ENCODE measurements at regions not wholly inside any gene's neighbourhood (a gene's known extent, or its start where the extent isn't known, plus 50 kb on each side); places are given as distances from the start of the nearest gene placed in this dataset.

DNA sequence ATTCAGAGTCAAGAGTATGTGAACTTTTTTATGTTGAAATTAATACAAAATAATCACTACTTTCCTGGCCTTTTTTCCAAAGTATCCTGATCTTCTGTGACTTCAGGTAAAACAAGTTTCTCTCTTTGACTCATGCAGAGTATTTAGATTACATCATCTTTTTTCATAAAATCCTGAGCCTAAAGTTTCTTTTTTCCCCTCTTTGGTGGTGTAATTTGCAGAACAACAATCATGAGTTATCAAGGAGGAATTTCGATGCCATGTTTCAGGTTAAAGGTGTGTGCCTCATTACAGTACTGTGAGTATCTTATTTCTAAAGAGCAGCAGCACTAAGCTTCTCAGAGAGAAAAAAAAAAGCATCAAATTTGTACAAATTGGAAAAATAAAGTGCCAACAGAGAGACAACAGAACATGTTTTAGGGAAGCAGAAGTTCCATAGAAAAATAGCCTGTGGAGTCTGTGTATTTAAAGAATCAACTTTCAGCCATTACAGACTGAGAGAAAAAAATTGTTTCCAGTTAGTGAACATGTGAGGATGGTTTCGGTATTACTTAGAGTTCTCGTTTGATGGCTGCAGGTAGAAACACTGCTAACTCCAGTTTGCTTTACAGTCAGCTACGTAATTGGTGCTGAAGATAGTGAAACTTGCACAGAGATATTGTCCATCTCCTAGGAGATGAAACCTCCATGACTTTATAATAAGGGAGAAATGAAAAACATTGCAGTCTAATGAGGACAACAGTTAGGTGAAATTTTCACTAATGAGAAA is 78.1 kb upstream of the PCDH9 start:
- Histone ChIP-seq H3K79me2 (ENCODE audit: low read length) (no peaks in the 10 kb centered on the region), H3K4me1 (ENCODE audit: low read length) (peaks cover 20% of the 10 kb centered on the region), H3K4me2 (ENCODE audit: low read length) (peak overlapping the region; percentile 64), H4K20me1 (ENCODE audit: insufficient read depth, low read length) (no peaks in the 10 kb centered on the region), H2AFZ (ENCODE audit: low read depth, low read length) (peak overlapping the region; percentile 64), H3K36me3 (replicated peaks; ENCODE audit: low read depth, low read length) (no peaks in the 10 kb centered on the region), H3K9ac (ENCODE audit: low read length) (peak overlapping the region; percentile 27; the same call in 1 of the 2 replicates), H3K27ac (ENCODE audit: low read length) (peak overlapping the region; percentile 44), H3K4me3 (ENCODE audit: low read length) (peak overlapping the region; percentile 38), H3K27me3 (ENCODE audit: low read depth, low read length) (no peaks in the 10 kb centered on the region), H3K9me3 (ENCODE audit: insufficient read depth, low read length) (no peaks in the 10 kb centered on the region)
- TF ChIP-seq, protein P1, sequence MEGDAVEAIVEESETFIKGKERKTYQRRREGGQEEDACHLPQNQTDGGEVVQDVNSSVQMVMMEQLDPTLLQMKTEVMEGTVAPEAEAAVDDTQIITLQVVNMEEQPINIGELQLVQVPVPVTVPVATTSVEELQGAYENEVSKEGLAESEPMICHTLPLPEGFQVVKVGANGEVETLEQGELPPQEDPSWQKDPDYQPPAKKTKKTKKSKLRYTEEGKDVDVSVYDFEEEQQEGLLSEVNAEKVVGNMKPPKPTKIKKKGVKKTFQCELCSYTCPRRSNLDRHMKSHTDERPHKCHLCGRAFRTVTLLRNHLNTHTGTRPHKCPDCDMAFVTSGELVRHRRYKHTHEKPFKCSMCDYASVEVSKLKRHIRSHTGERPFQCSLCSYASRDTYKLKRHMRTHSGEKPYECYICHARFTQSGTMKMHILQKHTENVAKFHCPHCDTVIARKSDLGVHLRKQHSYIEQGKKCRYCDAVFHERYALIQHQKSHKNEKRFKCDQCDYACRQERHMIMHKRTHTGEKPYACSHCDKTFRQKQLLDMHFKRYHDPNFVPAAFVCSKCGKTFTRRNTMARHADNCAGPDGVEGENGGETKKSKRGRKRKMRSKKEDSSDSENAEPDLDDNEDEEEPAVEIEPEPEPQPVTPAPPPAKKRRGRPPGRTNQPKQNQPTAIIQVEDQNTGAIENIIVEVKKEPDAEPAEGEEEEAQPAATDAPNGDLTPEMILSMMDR (IDR thresholded peaks at IDR 0.05; ENCODE audit: low read depth, low read length), result no peak
- no peak for TF ChIP-seq EZH2phosphoT487 (IDR thresholded peaks at IDR 0.05; ENCODE audit: low read depth)

DNA sequence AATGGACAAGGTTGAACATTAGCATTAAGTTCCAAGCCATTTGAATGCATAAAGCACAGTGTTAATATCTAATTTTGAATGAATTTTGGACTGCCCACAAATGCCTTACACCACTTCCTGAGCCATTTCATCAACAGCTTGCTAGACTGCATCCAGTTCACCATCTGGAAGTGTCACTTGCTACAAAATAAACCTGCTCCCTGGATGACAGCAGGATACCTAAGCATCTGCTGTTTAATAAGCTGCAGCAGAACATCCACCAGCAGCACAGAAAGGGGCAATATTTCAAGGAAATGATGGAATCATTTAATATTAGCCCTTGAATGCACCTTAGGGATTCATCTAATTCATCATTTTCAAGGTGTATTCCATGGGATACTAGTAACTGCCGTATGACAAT is 76.6 kb upstream of the PCDH9 start:
- H3K36me3 ChIP-seq (replicated peaks; ENCODE audit: low read depth, low read length), result no peaks in the 10 kb centered on the region
- H2AFZ ChIP-seq (ENCODE audit: low read depth, low read length), result no peak overlapping the region
- H4K20me1 ChIP-seq (ENCODE audit: insufficient read depth, low read length), result no peaks in the 10 kb centered on the region
- no peaks in the 10 kb centered on the region for H3K27me3 ChIP-seq (ENCODE audit: low read depth, low read length)
- H3K9ac ChIP-seq (ENCODE audit: low read length), result no peak overlapping the region
- H3K9me3 ChIP-seq (ENCODE audit: insufficient read depth, low read length), result no peaks in the 10 kb centered on the region
- no peaks in the 10 kb centered on the region for H3K79me2 ChIP-seq (ENCODE audit: low read length)
- no peak overlapping the region for H3K4me3 ChIP-seq (ENCODE audit: low read length)
- H3K27ac ChIP-seq (ENCODE audit: low read length), result no peak overlapping the region
- H3K4me2 ChIP-seq (ENCODE audit: low read length), result no peak overlapping the region
- no peak for TF ChIP-seq EZH2phosphoT487 (IDR thresholded peaks at IDR 0.05; ENCODE audit: low read depth)
- TF ChIP-seq, protein P1 (IDR thresholded peaks at IDR 0.05; ENCODE audit: low read depth, low read length), result no peak
- peaks cover 20% of the 10 kb centered on the region for H3K4me1 ChIP-seq (ENCODE audit: low read length)

DNA sequence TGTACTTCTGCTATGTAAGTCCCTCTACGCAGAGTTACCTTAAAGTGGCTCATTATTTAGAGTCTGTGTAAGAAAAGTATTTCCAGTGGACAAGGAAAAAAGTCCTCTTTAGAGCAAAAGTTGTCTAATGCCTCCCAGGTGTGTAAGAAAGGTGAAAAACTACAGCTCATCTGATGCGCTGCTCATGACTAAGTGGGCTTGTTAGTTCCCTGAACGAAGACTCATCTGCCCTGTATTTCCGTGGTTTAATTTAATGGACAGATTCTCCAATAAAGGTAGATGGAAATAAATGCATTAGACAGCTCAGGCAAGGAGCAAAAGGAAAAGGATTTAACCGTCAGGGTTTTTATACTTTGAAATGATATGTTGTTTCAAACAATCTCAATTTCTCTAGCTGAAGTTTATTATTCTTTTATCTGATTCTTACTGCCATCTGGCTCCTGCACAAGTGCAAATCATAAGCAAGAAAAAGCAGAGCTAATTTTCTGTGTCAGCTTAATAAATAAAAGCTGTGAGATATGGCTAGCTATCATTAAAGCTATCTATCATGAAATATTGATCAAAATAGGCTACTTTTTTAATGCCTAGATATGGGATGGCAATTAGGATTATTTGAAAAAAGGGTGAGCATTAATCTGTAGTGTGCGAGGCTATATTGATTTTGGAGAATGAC is 73.7 kb upstream of the PCDH9 start:
- Histone ChIP-seq H3K36me3 (replicated peaks; ENCODE audit: low read depth, low read length) (no peaks in the 10 kb centered on the region), H2AFZ (ENCODE audit: low read depth, low read length) (no peak overlapping the region), H3K79me2 (ENCODE audit: low read length) (no peaks in the 10 kb centered on the region), H3K4me1 (ENCODE audit: low read length) (peaks cover 15% of the 10 kb centered on the region), H3K4me2 (ENCODE audit: low read length) (no peak overlapping the region), H3K27me3 (ENCODE audit: low read depth, low read length) (no peaks in the 10 kb centered on the region), H3K27ac (ENCODE audit: low read length) (no peak overlapping the region), H4K20me1 (ENCODE audit: insufficient read depth, low read length) (no peaks in the 10 kb centered on the region), H3K9me3 (ENCODE audit: insufficient read depth, low read length) (no peaks in the 10 kb centered on the region), H3K9ac (ENCODE audit: low read length) (no peak overlapping the region), H3K4me3 (ENCODE audit: low read length) (no peak overlapping the region)
- TF ChIP-seq EZH2phosphoT487 (IDR thresholded peaks at IDR 0.05; ENCODE audit: low read depth), result no peak
- TF ChIP-seq, protein P1 (IDR thresholded peaks at IDR 0.05; ENCODE audit: low read depth, low read length), result no peak

DNA sequence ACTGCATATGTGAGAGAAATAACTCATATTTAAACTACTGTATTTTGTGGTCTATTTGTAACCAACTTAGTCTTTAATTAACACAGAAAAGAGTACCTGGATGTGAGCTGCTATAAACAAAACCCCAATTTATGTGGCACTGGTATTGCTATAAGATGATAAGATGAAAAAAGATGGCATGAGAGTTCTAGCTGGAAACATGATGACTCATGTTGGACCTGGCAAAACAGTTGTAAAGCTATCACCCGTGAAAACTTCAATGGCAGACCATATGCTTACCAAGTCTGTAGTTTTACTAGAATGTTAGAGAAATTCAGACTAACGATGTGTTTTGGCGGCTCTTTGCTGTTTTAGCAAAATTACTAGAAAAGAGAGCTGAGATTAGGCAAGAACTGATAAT is 69.6 kb upstream of the PCDH9 start:
- Histone ChIP-seq H3K27me3 (ENCODE audit: low read depth, low read length) (no peaks in the 10 kb centered on the region), H2AFZ (ENCODE audit: low read depth, low read length) (peak overlapping the region; percentile 62; the same call in 1 of the 2 replicates), H4K20me1 (ENCODE audit: insufficient read depth, low read length) (no peaks in the 10 kb centered on the region), H3K27ac (ENCODE audit: low read length) (no peak overlapping the region), H3K9me3 (ENCODE audit: insufficient read depth, low read length) (no peaks in the 10 kb centered on the region), H3K4me3 (ENCODE audit: low read length) (no peak overlapping the region), H3K9ac (ENCODE audit: low read length) (no peak overlapping the region), H3K4me2 (ENCODE audit: low read length) (no peak overlapping the region), H3K36me3 (replicated peaks; ENCODE audit: low read depth, low read length) (no peaks in the 10 kb centered on the region), H3K79me2 (ENCODE audit: low read length) (no peaks in the 10 kb centered on the region), H3K4me1 (ENCODE audit: low read length) (no peaks in the 10 kb centered on the region)
- no peak for TF ChIP-seq EZH2phosphoT487 (IDR thresholded peaks at IDR 0.05; ENCODE audit: low read depth)
- TF ChIP-seq, protein P1 (IDR thresholded peaks at IDR 0.05; ENCODE audit: low read depth, low read length), result no peak
